NT2/D1 (cell line): ENCODE measurements at regions not wholly inside any gene's neighbourhood (a gene's known extent, or its start where the extent isn't known, plus 50 kb on each side); places are given as distances from the start of the nearest gene placed in this dataset.

Experiments
- SUZ12 ChIP-seq: IDR thresholded peaks from 2 replicates; pipeline ENCODE4 v1.6.1; 2011; ENCODE audit not compliant: insufficient read length, insufficient read depth; ENCODE audit errors: extremely low read depth
- YY1 ChIP-seq: IDR thresholded peaks from 2 replicates; pipeline ENCODE4 v1.6.1; 2011; ENCODE audit not compliant: insufficient read length, insufficient read depth
- ZNF274 ChIP-seq: IDR thresholded peaks from 2 replicates; pipeline ENCODE4 v1.6.1; 2011; ENCODE audit warnings: mild to moderate bottlenecking, low read depth, low read length

DNA sequence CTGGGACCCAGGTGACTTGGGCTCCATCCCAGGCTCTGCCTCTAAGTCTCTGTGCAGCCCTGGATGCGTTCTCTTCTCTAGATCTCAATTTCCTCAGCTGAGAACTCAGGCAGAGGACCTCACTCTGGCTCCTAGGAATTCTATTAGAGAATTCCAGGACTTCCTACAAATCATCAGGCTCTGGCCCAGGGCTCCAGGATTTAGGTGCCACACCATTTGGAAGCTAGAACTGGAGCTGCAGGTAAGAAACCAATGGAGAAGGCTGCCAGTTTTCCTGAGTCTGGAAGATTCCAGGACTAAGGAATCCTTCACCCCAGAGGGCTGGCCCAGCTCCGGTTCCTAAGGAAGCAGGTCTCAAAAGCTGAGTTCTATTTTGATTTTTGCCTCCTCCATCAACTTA, 189.8 kb upstream of the CDH5 start:
- TF ChIP-seq YY1 (no peak), ZNF274 (no peak), SUZ12 (no peak)
